ENCODE measurements at regions not wholly inside any gene's neighbourhood (a gene's known extent, or its start where the extent isn't known, plus 50 kb on each side); places are given as distances from the start of the nearest gene placed in this dataset.

DNA sequence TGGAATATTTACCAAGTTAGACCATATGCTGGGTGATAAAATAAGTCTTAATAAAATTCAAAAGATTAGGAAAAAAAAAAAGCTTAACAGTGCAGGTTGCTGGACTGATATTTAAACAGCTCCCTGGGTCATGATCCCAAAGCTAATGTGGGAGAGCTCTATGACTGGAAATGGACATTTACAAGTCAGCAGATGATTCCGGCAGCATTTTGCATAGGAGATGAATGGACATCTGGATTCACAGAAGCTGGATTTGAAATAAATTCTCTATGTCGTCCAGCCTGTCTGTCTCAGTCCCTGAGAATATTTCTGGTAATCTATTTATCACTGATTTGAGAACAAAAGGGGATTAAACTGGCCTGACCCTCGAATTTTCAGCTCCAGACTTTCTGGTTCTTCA is 52.3 kb upstream of the KLHL25 start:
- no peak for DNase-seq

DNA sequence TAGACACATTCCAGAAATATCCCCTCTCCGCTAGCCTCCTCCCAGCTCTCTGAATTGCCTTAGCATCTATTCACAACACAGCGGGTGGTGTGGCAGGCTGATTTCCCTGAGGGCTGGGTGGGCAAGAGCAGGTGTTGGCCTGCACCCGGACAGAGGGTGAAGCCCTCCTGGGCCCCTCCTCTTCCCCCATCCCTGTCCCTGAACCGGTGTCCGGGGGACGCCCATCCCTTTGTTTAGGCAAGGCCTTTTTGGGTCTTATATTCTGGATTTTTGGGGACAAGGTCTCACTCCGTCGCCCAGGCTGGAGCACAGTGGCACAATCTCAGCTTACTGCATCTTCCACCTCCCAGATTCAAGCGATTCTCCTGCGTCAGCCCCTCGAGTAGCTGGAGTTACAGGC is 55.2 kb upstream of the KLHL25 start:
- no peak for DNase-seq

DNA sequence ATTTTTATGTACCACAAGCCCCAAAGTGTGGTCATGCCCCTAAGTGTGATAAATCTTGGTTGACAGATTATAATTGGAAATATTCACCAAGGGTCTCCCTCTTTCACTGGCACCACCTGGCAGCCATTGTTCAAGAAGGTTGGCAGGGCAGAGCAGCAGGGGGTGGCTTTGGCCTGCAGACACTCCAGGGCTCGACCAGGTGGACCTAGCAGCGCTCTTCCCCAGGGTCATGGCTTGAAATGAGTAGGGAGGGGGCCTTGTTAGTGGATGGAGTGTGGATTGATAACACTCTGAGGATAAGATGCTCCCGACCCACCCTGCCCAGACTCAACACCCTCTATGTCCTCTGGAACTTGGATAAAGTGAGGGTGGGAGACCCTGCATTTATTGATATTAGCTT is 58.2 kb upstream of the KLHL25 start:
- no peak for DNase-seq

DNA sequence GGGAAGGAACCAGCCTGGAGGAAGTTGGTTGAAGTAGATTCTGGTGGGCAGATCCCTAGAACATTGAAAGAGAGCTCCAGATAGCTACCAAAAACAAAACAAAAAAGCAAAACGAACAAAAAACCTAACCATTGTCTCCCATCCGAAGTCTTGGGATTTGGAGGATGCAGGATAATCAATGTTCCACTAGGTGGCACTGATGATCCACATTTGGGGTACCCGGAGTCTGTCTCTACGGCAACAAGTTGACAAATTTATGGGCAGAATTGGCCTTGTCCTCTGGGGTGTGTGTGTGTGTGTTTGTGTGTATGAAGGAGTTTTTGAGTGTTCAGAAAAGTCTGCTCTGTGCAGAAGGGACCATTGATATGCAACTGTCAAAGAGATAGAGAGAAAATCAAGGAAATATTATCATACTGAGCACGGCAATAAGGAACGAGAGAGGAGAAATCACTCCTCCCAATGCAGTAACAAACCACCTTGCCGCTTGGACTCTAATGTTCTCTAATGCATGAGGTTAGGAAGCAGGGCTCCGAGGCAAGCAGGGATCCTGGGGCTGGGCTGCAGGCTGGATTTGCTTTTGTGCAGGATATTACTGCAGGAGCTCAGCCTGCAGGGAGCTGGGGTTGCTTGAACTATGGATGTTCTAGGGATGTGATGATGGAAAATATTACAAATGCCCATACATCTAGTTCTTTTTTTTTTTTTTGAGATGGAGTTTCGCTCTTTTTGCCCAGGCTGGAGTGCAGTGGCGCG is 59.8 kb upstream of the KLHL25 start:
- DNase-seq: peak; percentile 71

- peak; percentile 75 for DNase-seq
Measured at GRCh38 chr15:85858586-85859375, 64.1 kb upstream of the KLHL25 start.

DNA sequence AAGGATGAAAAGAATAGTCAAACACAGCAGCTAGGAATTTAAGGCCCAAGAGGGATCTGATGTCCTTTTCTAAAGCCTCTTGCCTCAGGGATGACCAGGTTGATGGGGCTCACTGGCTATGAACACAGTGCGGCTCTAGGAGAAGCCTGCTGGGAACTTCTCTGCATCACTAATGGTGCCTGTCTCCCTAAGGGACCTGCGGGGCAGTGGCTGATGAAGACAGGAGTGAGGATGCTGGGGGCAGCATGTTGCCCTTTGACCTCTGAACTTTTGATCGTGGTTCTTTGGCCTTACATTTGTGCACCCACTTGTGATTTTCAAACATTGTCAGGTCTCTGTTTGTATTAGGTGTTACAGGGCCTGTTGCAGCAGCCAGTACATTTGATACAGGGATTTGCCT is 64.9 kb upstream of the KLHL25 start:
- DNase-seq: no peak

GRCh38 chr15:85860394-85861161 is 65.9 kb upstream of the KLHL25 start:
- no peak for DNase-seq

DNA sequence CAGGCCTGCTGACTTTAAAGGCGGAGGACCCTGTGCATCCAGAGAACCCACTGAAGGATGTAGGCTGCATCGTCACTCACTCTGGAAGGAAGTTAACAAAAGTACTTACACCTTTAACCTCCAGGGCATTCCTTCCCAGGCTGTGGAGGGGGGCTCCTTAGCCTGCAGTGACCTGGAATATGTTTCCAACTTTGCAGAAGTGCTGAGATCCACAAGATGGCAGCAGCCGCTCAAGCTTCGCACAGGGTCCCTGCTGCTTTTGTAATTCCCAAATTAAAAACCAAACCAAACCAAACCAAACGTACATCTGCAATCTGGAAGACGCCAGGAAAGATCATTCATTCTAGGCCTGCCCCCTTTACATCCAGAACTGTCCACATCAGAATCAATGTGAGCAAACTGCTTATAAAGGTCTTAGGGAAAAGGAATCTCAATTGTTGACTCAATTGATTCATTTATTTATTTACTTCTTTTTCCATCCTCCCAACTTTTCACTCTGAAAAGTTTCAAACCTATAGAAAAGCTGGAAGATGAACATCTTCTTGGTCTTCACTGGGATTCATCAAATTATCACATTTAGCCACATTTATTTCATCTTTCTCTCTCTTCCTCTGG is 70.5 kb upstream of the KLHL25 start:
- DNase-seq: peak; percentile 35

DNA sequence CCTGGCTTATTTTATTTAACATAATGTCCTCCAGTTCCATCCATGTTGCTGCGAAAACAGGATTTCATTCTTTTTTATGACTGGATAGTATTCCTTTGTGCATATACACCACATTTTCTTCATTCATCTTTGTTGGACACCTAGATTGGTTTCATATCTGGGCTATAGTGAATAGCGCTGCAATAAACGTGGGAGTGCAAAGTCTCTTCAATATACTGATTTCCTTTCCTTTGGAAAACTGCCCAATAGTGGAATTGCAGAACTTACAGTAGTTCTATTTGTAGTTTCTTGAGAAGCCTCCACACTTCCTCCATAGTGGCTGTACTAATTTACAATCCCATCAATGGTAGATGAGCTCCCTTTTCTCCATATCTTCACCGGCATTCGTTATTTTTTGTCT is 72.5 kb upstream of the KLHL25 start:
- DNase-seq: no peak

DNA sequence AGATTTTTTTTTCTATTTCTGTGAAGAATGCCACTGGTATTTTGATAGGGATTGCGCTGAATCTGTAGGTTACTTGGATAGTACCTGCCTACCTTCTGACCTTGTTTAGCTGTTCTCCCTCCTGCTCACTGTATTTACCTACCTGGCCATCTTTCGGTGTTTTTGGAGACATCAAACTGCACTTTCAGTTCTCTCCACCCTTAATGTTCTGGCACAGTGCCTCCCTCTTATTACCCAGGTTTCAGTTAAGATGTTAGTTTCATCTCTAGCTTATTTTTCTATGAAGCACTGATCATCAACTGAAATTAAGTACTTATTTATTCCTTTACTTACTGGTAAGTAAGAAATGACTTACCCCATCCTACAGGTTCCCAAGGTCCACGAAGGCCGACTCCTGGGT is 74.4 kb upstream of the KLHL25 start:
- DNase-seq: no peak

GRCh38 chr15:85870216-85871014 is 75.7 kb upstream of the KLHL25 start:
- no peak for DNase-seq

DNA sequence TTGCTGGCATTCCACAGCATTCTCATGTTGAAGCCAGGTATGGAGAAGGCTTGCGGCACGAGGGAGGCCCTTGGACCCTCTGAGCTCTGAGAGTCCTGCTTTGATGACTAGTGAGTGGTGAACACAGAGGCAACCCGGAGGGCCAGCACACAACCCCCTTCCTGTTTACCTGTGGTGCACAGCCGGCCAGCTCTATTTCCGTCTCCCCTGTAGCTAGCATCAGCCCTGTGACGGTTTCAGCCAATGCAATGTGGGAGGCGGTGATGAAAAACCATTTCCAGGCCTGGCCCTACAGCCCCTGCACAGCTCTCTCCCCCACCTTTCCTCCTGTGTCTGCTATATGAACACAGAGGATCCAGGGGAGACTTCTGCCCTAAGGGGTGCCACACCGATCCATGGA is 76.8 kb upstream of the KLHL25 start:
- DNase-seq: no peak

DNA sequence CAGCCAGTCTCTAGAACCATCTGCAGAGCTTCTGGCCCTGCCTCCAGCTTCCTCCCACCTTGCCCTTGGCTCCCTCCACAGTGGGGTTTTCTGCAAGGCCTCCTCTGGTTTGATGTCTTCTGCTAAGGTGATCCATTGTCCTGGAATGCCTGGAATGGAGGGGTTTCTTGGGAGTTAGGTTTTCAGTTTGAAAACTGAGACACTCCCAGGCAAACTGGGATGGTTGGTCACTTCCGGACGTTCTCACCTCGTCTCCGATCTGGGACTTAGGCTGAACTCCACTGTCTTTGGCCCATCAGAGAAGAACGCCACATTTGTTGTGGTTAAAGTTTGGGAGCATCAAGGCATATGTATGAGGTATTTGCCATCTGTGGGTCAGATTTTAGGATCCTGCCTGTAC is 77.4 kb upstream of the KLHL25 start:
- no peak for DNase-seq

DNA sequence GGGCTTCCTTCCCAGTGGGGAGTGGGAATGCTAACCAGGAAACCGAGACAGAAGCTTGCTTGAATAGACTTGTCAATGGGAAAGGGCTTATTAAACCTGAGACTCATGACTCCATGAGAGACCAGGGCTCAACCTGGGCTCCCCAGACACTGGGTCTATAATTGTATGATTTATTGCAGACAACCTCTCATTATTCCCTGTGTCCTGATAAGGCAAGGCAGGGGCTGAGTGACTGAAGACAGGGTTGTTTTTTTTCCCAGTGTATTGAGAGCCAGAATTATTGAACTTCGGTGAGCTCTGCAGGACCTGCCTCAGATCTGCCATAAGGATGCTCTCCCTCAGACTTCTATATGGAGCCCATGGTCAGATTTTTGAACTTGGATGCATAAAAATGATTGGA is 79.5 kb upstream of the KLHL25 start:
- DNase-seq: no peak

GRCh38 chr15:85875756-85876155 is 81.0 kb upstream of the KLHL25 start:
- DNase-seq: no peak

DNA sequence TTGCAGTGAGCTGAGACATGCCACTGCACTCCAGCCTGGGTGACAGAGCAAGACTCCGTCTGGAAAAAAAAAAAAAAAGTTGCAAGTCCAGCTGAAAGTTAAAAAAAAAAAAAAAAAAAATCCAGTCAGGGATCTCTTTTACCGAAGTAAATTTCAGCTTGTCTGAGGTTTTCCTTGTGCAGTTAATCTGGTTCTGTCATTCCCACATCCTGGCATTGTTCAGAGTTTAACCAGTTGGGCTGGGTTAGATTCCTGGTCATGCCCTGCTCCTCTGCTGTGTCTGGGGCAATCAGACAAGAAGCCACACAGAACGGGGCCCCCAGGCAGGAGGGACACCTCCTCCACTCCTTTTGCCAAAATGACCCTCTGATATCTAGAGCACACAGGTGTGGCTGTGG is 84.1 kb upstream of the KLHL25 start:
- DNase-seq: no peak

DNA sequence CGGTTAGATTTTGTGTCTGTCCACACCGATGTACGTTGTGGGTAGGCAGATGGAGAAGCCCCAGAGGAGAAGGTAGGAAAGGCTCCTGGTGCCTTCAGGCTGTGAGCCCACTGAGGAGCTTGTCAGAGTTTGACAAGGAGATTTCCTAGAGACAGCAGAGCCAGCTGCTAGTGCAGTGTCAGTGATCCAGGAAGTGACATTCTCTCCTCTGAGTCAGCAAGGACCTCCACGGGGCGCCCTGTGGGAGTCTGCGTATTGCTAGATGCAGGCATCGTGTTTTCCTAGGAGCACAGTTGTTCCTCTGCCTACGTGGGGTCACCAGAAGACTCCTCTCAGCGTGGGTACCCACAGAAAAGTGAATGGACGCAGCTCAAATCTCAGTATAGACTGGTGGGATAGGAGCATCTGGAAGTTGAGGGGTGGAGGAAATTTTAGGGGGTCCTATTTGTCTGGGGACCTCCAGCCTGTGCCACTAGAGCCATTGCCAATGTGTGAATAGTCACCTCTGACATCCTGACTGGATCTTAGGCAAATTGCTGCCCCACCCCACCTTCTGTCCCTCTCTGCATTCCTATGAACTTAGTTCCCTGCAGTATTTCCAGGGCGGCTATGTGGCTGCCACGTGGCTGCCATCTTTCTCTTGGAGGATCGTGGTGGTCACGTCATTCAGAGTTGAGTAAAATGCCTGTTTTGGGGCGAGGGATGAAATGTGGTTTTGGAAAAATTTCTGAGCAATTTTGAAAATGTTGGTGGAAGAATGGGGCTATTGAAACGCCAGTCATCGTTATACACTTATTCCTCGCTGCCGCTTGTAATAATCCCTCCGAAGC is 84.8 kb upstream of the KLHL25 start:
- no peak for DNase-seq

DNA sequence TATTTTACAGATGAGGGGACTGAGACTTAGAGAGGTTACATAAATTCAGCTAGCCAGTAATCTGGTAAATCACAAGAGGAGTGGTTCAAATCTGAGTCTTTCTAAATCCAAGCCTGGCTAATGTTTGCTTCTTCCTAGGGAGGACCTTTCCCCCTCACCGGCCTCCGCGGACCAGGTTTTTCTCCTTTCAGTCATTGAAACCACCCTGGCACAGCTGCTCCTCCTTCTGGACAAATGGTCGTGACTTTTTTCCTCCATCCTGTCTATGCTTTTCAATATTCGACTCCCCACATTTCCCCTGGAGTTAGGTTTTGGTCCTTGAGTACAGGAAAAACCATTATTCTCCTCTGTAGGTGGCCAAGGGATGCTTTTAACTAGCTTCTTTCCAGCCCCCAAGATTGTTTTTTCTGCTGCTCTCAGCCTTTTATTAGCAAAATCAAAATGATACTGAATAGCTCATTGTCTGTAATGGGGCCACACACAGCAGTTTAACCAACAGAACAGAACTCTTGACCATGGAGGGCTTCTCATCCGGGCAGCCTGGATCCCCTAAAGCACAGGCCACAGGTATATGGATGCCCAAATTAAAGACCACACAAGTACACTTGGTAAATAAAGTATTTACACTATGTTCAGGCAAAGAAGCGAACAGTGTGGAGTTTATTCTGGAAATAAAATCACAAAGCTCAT is 85.9 kb upstream of the KLHL25 start:
- DNase-seq: no peak

GRCh38 chr15:85886309-85886811 is 91.6 kb upstream of the KLHL25 start:
- no peak for DNase-seq

DNA sequence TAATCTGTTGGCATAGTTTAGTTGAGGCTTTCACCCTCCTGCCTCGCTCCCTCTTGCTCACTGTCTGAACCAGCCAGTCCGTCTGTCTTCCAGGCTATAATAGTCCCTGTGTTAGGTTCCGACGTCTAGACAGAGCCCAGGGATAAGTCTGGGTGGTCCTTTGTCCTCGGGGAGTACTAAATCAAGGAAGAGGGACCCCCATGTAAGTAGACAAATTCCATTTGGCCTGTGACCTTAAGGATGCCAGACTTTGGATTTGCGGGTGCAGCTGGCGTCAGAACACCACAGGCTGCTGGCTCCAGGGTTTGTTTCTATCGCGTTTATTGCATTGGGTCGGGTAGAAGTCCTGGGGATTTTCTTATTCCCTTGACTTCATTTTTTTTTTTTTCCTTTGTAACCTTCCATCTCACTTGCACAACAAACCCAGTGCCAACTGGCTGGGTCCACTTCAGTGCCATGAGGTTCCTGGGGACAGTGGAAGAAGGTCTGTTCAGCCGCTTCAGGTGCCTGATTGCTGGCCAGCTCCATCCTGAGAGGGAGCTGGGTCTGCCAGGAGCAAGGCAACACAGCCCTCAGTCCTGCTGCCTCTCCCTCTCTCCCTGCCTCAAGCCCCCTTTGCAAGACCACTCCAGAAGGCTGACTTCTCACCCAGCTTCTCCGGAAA is 95.4 kb upstream of the KLHL25 start:
- DNase-seq: no peak
